ENCODE measurements at regions not wholly inside any gene's neighbourhood (a gene's known extent, or its start where the extent isn't known, plus 50 kb on each side); places are given as distances from the start of the nearest gene placed in this dataset.
"Not testable (repeated sequence)": the region's sequence is repeated elsewhere in the genome, so short reads cannot be mapped to it uniquely, and the experiment has no call there.

DNA sequence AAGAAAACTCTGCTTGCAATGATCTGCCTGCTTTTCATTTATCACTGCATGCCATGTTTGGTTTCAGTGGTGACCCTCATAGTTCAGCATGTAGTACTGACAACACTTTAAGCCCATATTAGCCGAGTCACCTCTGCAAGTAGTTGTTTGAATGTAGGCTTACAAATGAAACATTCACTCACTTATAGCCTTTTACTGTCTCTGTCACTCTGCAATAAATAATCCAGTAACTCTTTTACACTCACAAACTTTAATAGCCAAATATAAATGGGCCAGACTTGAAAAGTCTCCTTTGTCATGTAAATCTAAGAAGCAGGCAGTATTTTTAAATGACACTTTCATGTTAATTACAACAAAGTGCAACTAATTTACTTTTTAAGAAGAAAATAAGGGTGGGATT is 1460.0 kb upstream of the ADGRB3 start:
- H2AFZ ChIP-seq (ENCODE audit: low read depth, low read length): no peak overlapping the region
- no peaks in the 10 kb centered on the region for H3K27me3 ChIP-seq (ENCODE audit: insufficient read depth, low read length)
- no peaks in the 10 kb centered on the region for H3K36me3 ChIP-seq (ENCODE audit: insufficient read depth, low read length)
- H3K4me1 ChIP-seq (ENCODE audit: insufficient read depth, low read length): no peaks in the 10 kb centered on the region
- H3K4me3 ChIP-seq (ENCODE audit: low read length): no peak overlapping the region
- H3K9me3 ChIP-seq (ENCODE audit: low read length): no peaks in the 10 kb centered on the region

- Histone ChIP-seq H3K4me3 (ENCODE audit: low read length) (no peak overlapping the region), H3K9me3 (ENCODE audit: low read length) (peaks cover 2% of the 10 kb centered on the region), H3K36me3 (ENCODE audit: insufficient read depth, low read length) (no peaks in the 10 kb centered on the region), H3K4me1 (ENCODE audit: insufficient read depth, low read length) (no peaks in the 10 kb centered on the region), H3K27me3 (ENCODE audit: insufficient read depth, low read length) (no peaks in the 10 kb centered on the region), H2AFZ (ENCODE audit: low read depth, low read length) (no peak overlapping the region)
Observed at GRCh38 chr6:67165606-67166005, 1458.6 kb upstream of the EYS start.

DNA sequence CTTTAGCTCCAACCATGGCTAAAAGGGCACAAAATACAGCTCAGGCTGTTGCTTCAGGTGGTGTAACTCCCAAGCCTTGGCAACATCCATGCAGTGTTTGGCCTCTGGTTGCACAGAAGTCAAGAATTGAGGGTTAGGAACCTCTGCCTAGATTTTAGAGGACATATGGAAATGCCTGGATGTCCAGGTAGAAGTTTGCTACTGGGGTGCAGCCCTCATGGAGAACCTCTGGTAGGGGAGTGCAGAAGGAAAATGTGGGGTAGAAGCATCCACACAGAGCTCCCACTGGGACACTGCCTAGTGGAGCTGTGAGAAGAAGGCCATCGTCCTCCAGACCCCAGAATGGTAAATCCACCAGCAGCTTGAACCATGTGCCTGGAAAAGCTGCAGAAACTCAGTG is 1453.8 kb upstream of the EYS start:
- no peaks in the 10 kb centered on the region for H3K4me1 ChIP-seq (ENCODE audit: insufficient read depth, low read length)
- H3K27me3 ChIP-seq (ENCODE audit: insufficient read depth, low read length): no peaks in the 10 kb centered on the region
- no peaks in the 10 kb centered on the region for H3K36me3 ChIP-seq (ENCODE audit: insufficient read depth, low read length)
- peaks cover 3% of the 10 kb centered on the region for H3K9me3 ChIP-seq (ENCODE audit: low read length)
- no peak overlapping the region for H3K4me3 ChIP-seq (ENCODE audit: low read length)
- H2AFZ ChIP-seq (ENCODE audit: low read depth, low read length): no peak overlapping the region

- Histone ChIP-seq H3K36me3 (ENCODE audit: insufficient read depth, low read length) (no peaks in the 10 kb centered on the region), H2AFZ (ENCODE audit: low read depth, low read length) (no peak overlapping the region), H3K27me3 (ENCODE audit: insufficient read depth, low read length) (no peaks in the 10 kb centered on the region), H3K4me3 (ENCODE audit: low read length) (no peak overlapping the region), H3K4me1 (ENCODE audit: insufficient read depth, low read length) (no peaks in the 10 kb centered on the region), H3K9me3 (ENCODE audit: low read length) (no peaks in the 10 kb centered on the region)
Observed at GRCh38 chr6:67141005-67141404, 1434.0 kb upstream of the EYS start.

DNA sequence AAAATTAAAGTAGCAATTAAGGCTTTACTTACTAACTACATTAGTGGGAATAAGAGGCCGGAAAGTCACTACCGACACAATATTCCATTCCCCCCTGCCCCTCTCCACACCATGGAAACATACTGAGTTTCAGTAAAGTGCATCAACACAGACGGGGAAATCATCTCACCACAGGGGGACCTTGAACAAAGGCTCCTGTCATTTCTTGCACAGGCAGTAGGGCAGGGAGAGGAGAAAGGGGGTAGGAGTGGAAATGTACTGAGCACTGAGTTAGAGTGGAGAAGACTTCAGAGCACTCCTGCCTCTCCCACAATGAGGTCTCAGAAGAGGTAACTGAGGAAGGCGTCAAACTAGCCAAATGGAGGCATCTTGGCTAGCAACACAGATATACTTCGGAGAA is 1426.9 kb upstream of the EYS start:
- no peaks in the 10 kb centered on the region for H3K4me1 ChIP-seq (ENCODE audit: insufficient read depth, low read length)
- no peak overlapping the region for H3K4me3 ChIP-seq (ENCODE audit: low read length)
- no peaks in the 10 kb centered on the region for H3K9me3 ChIP-seq (ENCODE audit: low read length)
- no peak overlapping the region for H2AFZ ChIP-seq (ENCODE audit: low read depth, low read length)
- H3K27me3 ChIP-seq (ENCODE audit: insufficient read depth, low read length): no peaks in the 10 kb centered on the region
- no peaks in the 10 kb centered on the region for H3K36me3 ChIP-seq (ENCODE audit: insufficient read depth, low read length)

DNA sequence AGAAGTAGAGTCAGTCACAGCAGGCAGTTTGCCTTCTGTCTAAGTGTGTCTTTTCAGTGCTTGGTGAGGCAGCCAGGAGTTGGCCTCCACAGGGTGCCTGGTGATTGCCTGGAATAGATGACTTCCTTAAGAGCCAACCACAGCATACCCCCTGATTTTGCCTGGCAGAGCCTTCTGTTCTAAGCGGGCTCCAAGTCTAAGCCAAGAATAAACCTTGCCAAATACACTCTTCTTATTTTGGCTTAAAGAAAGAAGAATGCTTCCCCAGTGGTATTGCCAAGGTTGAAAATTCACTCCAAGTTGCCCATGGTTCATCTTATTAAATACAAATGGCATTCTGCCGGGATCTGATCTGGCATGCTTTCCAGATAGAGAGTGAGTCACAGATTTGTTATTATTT is 1424.8 kb upstream of the EYS start:
- H3K27me3 ChIP-seq (ENCODE audit: insufficient read depth, low read length): no peaks in the 10 kb centered on the region
- H3K9me3 ChIP-seq (ENCODE audit: low read length): no peaks in the 10 kb centered on the region
- no peak overlapping the region for H2AFZ ChIP-seq (ENCODE audit: low read depth, low read length)
- H3K4me1 ChIP-seq (ENCODE audit: insufficient read depth, low read length): no peaks in the 10 kb centered on the region
- no peaks in the 10 kb centered on the region for H3K36me3 ChIP-seq (ENCODE audit: insufficient read depth, low read length)
- H3K4me3 ChIP-seq (ENCODE audit: low read length): no peak overlapping the region

DNA sequence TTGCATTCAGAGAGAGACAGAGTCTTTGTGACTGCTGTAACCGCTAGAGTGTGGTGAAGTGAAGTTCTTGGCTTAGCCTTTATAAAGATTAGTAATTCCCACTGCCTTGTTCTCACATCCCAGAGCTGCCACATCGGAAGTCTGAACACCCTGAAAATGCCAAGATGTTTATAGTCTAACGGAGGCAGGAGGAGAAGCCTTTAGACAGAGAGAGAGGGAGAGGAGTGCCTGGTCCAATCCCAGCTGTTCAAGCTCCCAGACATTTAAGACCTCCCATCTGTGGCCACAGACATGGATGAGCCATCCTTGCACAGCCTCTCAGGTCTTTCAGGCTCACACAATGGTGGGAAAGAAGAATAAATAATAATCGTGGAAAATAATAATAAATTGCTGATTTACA is 1422.8 kb upstream of the EYS start:
- no peak overlapping the region for H2AFZ ChIP-seq (ENCODE audit: low read depth, low read length)
- H3K36me3 ChIP-seq (ENCODE audit: insufficient read depth, low read length): no peaks in the 10 kb centered on the region
- no peaks in the 10 kb centered on the region for H3K9me3 ChIP-seq (ENCODE audit: low read length)
- H3K4me1 ChIP-seq (ENCODE audit: insufficient read depth, low read length): no peaks in the 10 kb centered on the region
- H3K27me3 ChIP-seq (ENCODE audit: insufficient read depth, low read length): no peaks in the 10 kb centered on the region
- no peak overlapping the region for H3K4me3 ChIP-seq (ENCODE audit: low read length)

GRCh38 chr6:67127041-67127440 is 1420.0 kb upstream of the EYS start:
- Histone ChIP-seq H3K9me3 (ENCODE audit: low read length) (no peaks in the 10 kb centered on the region), H3K4me1 (ENCODE audit: insufficient read depth, low read length) (no peaks in the 10 kb centered on the region), H2AFZ (ENCODE audit: low read depth, low read length) (no peak overlapping the region), H3K27me3 (ENCODE audit: insufficient read depth, low read length) (no peaks in the 10 kb centered on the region), H3K36me3 (ENCODE audit: insufficient read depth, low read length) (no peaks in the 10 kb centered on the region), H3K4me3 (ENCODE audit: low read length) (no peak overlapping the region)

- no peaks in the 10 kb centered on the region for H3K27me3 ChIP-seq (ENCODE audit: insufficient read depth, low read length)
- H3K4me1 ChIP-seq (ENCODE audit: insufficient read depth, low read length): no peaks in the 10 kb centered on the region
- H2AFZ ChIP-seq (ENCODE audit: low read depth, low read length): no peak overlapping the region
- no peaks in the 10 kb centered on the region for H3K9me3 ChIP-seq (ENCODE audit: low read length)
- no peaks in the 10 kb centered on the region for H3K36me3 ChIP-seq (ENCODE audit: insufficient read depth, low read length)
- H3K4me3 ChIP-seq (ENCODE audit: low read length): no peak overlapping the region
Observed at GRCh38 chr6:67121115-67121514, 1414.1 kb upstream of the EYS start.

DNA sequence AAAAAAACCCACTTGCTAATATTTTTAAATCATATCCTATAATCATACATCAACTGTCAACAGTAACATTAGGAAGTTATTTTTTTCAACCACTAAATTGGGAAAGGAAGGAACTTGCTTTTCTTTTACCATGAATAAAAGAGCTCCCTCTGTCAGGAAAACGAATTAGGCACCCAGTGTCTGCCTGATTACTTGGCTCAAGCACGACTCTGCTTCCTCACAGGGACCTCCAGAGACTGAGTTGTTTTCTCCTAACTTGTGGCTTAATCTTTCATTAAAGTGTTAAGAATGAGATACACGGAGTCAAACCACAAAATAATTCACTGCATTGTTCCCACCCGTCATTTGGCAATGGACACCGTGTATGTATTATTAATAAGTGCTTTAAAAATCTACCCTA is 1405.1 kb upstream of the EYS start:
- H3K27me3 ChIP-seq (ENCODE audit: insufficient read depth, low read length): no peaks in the 10 kb centered on the region
- H3K4me3 ChIP-seq (ENCODE audit: low read length): no peak overlapping the region
- H3K9me3 ChIP-seq (ENCODE audit: low read length): no peaks in the 10 kb centered on the region
- H3K36me3 ChIP-seq (ENCODE audit: insufficient read depth, low read length): no peaks in the 10 kb centered on the region
- no peaks in the 10 kb centered on the region for H3K4me1 ChIP-seq (ENCODE audit: insufficient read depth, low read length)
- H2AFZ ChIP-seq (ENCODE audit: low read depth, low read length): no peak overlapping the region

- no peaks in the 10 kb centered on the region for H3K36me3 ChIP-seq (ENCODE audit: insufficient read depth, low read length)
- no peak overlapping the region for H3K4me3 ChIP-seq (ENCODE audit: low read length)
- H3K4me1 ChIP-seq (ENCODE audit: insufficient read depth, low read length): no peaks in the 10 kb centered on the region
- H2AFZ ChIP-seq (ENCODE audit: low read depth, low read length): no peak overlapping the region
- H3K27me3 ChIP-seq (ENCODE audit: insufficient read depth, low read length): no peaks in the 10 kb centered on the region
- H3K9me3 ChIP-seq (ENCODE audit: low read length): no peaks in the 10 kb centered on the region
Observed at GRCh38 chr6:67102743-67103142, 1395.7 kb upstream of the EYS start.

GRCh38 chr6:67095618-67096226 is 1388.7 kb upstream of the EYS start:
- H3K36me3 ChIP-seq (ENCODE audit: insufficient read depth, low read length); H3K27me3 ChIP-seq (ENCODE audit: insufficient read depth, low read length); H3K9me3 ChIP-seq (ENCODE audit: low read length); H3K4me3 ChIP-seq (ENCODE audit: low read length); H2AFZ ChIP-seq (ENCODE audit: low read depth, low read length); H3K4me1 ChIP-seq (ENCODE audit: insufficient read depth, low read length): not testable (repeated sequence)

- no peaks in the 10 kb centered on the region for H3K4me1 ChIP-seq (ENCODE audit: insufficient read depth, low read length)
- no peaks in the 10 kb centered on the region for H3K27me3 ChIP-seq (ENCODE audit: insufficient read depth, low read length)
- no peaks in the 10 kb centered on the region for H3K36me3 ChIP-seq (ENCODE audit: insufficient read depth, low read length)
- no peak overlapping the region for H3K4me3 ChIP-seq (ENCODE audit: low read length)
- H2AFZ ChIP-seq (ENCODE audit: low read depth, low read length): no peak overlapping the region
- no peaks in the 10 kb centered on the region for H3K9me3 ChIP-seq (ENCODE audit: low read length)
Observed at GRCh38 chr6:67094431-67094946, 1387.5 kb upstream of the EYS start.

DNA sequence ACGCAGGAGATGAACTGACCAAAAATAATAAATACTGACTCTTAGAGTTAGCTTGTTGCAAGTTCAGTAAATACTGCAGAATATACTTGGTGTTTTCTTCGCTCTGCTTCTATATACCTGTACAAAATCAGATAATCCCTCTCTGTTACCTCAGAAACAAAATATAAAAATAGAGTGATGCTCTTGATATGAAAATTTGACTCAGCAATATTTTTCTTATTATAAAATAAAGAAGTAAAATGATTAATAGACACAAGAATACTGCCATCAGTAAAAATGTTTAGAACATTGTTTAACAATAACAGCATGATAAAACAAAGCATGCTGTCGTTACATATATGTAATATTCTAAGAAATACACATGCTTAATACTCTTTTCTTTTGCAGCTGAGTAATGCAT is 1366.9 kb upstream of the EYS start:
- no peak overlapping the region for H3K4me3 ChIP-seq (ENCODE audit: low read length)
- no peaks in the 10 kb centered on the region for H3K4me1 ChIP-seq (ENCODE audit: insufficient read depth, low read length)
- H3K27me3 ChIP-seq (ENCODE audit: insufficient read depth, low read length): no peaks in the 10 kb centered on the region
- no peaks in the 10 kb centered on the region for H3K36me3 ChIP-seq (ENCODE audit: insufficient read depth, low read length)
- no peak overlapping the region for H2AFZ ChIP-seq (ENCODE audit: low read depth, low read length)
- no peaks in the 10 kb centered on the region for H3K9me3 ChIP-seq (ENCODE audit: low read length)
